SK-N-SH (cell line): ENCODE measurements at regions not wholly inside any gene's neighbourhood (a gene's known extent, or its start where the extent isn't known, plus 50 kb on each side); places are given as distances from the start of the nearest gene placed in this dataset.
"Not testable (repeated sequence)": the region's sequence is repeated elsewhere in the genome, so short reads cannot be mapped to it uniquely, and the experiment has no call there.

ENCODE experiments used
- CTCF ChIA-PET: fragments of 300-600, 350-600 bp; formaldehyde crosslinking; extraction: SDS; loops from one replicate; lab custom pipeline; 2021; lab: Yijun Ruan, JAX
- POLR2A ChIA-PET: fragments of 350-600 bp; sonication (Branson Sonifier 250); formaldehyde crosslinking; extraction: SDS; loops from one replicate; lab custom pipeline; 2020; ENCODE audit warnings: antibody characterized with exemption, inconsistent platforms; lab: Yijun Ruan, JAX
- DNase-seq: peaks from one replicate; pipeline ENCODE4 v3.0.0; 2012
- H2AFZ ChIP-seq: fragments of 200-600 bp; sonication (generic); 2 replicates; pipeline ENCODE4 v1.8.1; 2016; ENCODE audit warnings: antibody characterized with exemption, mild to moderate bottlenecking, low read depth
- H3F3A ChIP-seq: fragments of 200-600 bp; sonication (generic); replicated peaks from 2 replicates; pipeline ENCODE3; 2016; ENCODE audit warnings: antibody characterized with exemption, mild to moderate bottlenecking; ENCODE audit not compliant: insufficient read depth
- H3K27ac ChIP-seq, 2 experiments: fragments of 200-500 bp in 1 of 2; fragments of 200-600 bp in 1 of 2; sonication (Bioruptor generic) in 1 of 2; sonication (generic), shearing (Covaris generic) in 1 of 2; 2 replicates each; pipeline versions ENCODE4 v1.5.1 to v1.6.1; 2014 to 2016; ENCODE audit warnings: low read depth in 2 of 2, inconsistent platforms in 1 of 2, low read length in 1 of 2, mild to moderate bottlenecking in 1 of 2, mixed read lengths in 1 of 2
- H3K27me3 ChIP-seq: fragments of 200-600 bp; sonication (generic), shearing (Covaris generic); 2 replicates; pipeline ENCODE4 v1.6.1; 2016; ENCODE audit warnings: mixed run types; ENCODE audit not compliant: insufficient read depth
- H3K36me3 ChIP-seq, 2 experiments: fragments of 200-500 bp in 1 of 2; fragments of 200-600 bp in 1 of 2; sonication (Bioruptor generic) in 1 of 2; sonication (generic) in 1 of 2; replicated peaks in 1 of 2; 2 replicates each; pipeline versions ENCODE3 to v1.5.1; 2014 to 2016; ENCODE audit warnings: low read length in 1 of 2, mild to moderate bottlenecking in 1 of 2; ENCODE audit not compliant: insufficient read depth in 2 of 2, control insufficient read depth in 1 of 2
- H3K4me1 ChIP-seq, 2 experiments: fragments of 200-500 bp in 1 of 2; fragments of 200-600 bp in 1 of 2; sonication (Bioruptor generic) in 1 of 2; sonication (generic), shearing (Covaris generic) in 1 of 2; 2 replicates each; pipeline versions ENCODE4 v1.5.1 to v1.6.1; 2014 to 2016; ENCODE audit warnings: low read depth in 1 of 2, low read length in 1 of 2, mixed run types in 1 of 2; ENCODE audit not compliant: insufficient read depth in 2 of 2, control insufficient read depth in 1 of 2
- H3K4me2 ChIP-seq: fragments of 200-600 bp; sonication (generic), shearing (Covaris generic); 2 replicates; pipeline ENCODE4 v1.6.1; 2017; ENCODE audit warnings: mixed run types
- H3K4me3 ChIP-seq, 2 experiments: fragments of 200-500 bp in 1 of 2; fragments of 200-600 bp in 1 of 2; sonication (Bioruptor generic) in 1 of 2; sonication (generic), shearing (Covaris generic) in 1 of 2; 2 replicates each; pipeline versions ENCODE4 v1.5.1 to v1.8.1; 2014 to 2016; ENCODE audit warnings: low read depth in 2 of 2, inconsistent platforms in 1 of 2, low read length in 1 of 2, mild to moderate bottlenecking in 1 of 2, mixed read lengths in 1 of 2, moderate library complexity in 1 of 2
- H3K79me2 ChIP-seq: fragments of 200-600 bp; sonication (generic); 2 replicates; pipeline ENCODE4 v1.8.1; 2017; ENCODE audit warnings: mild to moderate bottlenecking; ENCODE audit not compliant: insufficient read depth
- H3K9ac ChIP-seq: fragments of 200-600 bp; sonication (generic); 2 replicates; pipeline ENCODE4 v1.6.1; 2017; ENCODE audit warnings: mixed run types
- H3K9me2 ChIP-seq: fragments of 200-600 bp; sonication (generic); 2 replicates; pipeline ENCODE4 v1.6.1; 2017; ENCODE audit warnings: mixed run types
- H3K9me3 ChIP-seq: fragments of 200-600 bp; sonication (generic); 2 replicates; pipeline ENCODE4 v1.6.1; 2017; ENCODE audit warnings: mixed run types, mild to moderate bottlenecking, moderate library complexity
- H4K20me1 ChIP-seq: fragments of 200-600 bp; sonication (generic); 2 replicates; pipeline ENCODE4 v1.6.1; 2017; ENCODE audit warnings: mild to moderate bottlenecking, mixed run types; ENCODE audit not compliant: insufficient read depth
- WGBS: methylation state at CpG from one replicate; pipeline ENCODE4 v1.1.6; 2017; ENCODE audit warnings: low lambda C conversion rate; 5-methylcytosine and 5-hydroxymethylcytosine counted together

DNA sequence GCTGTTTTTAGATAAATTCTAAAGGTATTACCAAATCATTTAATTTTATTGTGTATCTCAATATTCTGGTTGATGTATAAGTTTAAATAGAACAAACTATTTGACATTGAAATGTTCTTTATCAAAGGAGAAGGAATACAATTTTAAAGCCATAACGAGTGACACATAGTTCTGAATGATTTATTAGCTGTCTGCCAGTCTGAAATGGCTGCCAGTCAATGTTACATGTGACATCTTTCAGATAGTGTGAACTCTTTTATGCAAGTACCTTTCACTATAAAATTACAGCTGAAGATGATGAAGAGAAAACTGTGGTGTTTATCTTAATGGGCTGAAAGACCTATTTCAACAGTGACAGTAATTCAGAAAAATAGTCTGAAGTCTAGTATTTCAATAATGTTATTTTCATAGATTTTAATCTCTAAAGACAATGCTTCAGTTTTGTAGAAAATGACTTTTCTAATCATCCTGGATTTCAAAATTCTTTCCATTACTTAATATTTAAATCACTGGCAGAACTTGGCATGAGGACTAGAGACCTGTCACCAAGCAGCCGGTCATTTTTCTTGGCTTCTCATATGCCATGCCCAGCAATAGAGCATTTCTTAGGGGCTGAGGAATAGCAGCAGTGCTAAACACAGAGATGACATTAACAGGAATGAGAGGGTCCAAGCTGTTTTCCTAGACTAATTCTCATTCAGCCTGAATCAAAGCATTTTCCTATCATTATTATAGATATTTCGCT lies 178.5 kb upstream of the C1QTNF3 start:
- H3K9ac ChIP-seq, H3F3A ChIP-seq, H2AFZ ChIP-seq, H3K9me2 ChIP-seq, H3K36me3 ChIP-seq, H3K9me3 ChIP-seq, H3K4me1 ChIP-seq, H3K27ac ChIP-seq, H3K27me3 ChIP-seq, H3K4me2 ChIP-seq, H4K20me1 ChIP-seq, H3K4me3 ChIP-seq, CTCF ChIA-PET, DNase-seq, POLR2A ChIA-PET: not testable (repeated sequence)
- H3K79me2 ChIP-seq = peaks cover 23% of the 10 kb centered on the region; the same call in 1 of the 2 replicates
- whole genome bisulfite sequencing = 61% methylated on average over 3 of the region's 3 CpGs

DNA sequence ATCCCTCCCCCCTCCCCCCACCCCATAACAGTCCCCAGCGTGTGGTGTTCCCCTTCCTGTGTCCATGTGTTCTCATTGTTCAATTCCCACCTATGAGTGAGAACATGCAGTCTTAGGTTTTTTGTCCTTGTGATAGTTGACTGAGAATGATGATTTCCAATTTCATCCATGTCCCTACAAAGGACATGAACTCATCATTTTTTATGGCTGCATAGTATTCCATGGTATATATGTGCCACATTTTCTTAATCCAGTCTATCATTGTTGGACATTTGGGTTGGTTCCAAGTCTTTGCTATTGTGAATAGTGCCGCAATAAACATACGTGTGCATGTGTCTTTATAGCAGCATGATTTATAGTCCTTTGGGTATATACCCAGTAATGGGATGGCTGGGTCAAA lies 180.1 kb upstream of the C1QTNF3 start:
- DNase-seq, H3K9ac ChIP-seq, H3K9me3 ChIP-seq, H3K4me1 ChIP-seq, H4K20me1 ChIP-seq, CTCF ChIA-PET, H3K36me3 ChIP-seq, H3K4me2 ChIP-seq, POLR2A ChIA-PET, H3K9me2 ChIP-seq, H3K27me3 ChIP-seq, H2AFZ ChIP-seq, H3K27ac ChIP-seq, H3K4me3 ChIP-seq, H3F3A ChIP-seq: not testable (repeated sequence)
- WGBS = 88% methylated on average over 1 of the region's 3 CpGs
- peaks cover 23% of the 10 kb centered on the region; the same call in 1 of the 2 replicates for H3K79me2 ChIP-seq

DNA sequence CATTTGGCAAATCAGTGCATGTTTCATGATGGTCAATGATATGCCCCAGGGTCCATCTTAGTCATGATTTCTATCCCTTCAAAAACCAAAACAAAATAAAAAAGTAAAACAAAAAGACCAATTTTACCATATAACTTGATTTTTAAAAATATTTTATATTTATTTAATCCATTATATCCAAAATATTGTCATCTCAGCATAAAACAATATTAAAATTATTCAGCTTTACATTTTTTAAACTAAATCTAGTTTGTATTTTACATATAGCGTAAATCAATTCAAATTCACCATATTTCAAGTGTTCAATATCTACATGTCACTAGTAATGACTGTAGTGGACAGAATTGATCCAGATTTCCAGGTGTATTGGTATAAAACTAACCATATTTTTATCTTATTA lies 187.4 kb upstream of the C1QTNF3 start:
- H3K27me3 ChIP-seq, H3K27ac ChIP-seq, H3K4me3 ChIP-seq, H3K79me2 ChIP-seq, H3K4me2 ChIP-seq, POLR2A ChIA-PET, H3K36me3 ChIP-seq, DNase-seq, H3K4me1 ChIP-seq, H2AFZ ChIP-seq, H3K9me3 ChIP-seq, H3K9ac ChIP-seq, CTCF ChIA-PET, H4K20me1 ChIP-seq, H3F3A ChIP-seq, H3K9me2 ChIP-seq: not testable (repeated sequence)
- 93% methylated on average over 1 of the region's 1 CpG for WGBS

GRCh38 chr5:34243802-34244201 lies 200.8 kb upstream of the C1QTNF3 start:
- H4K20me1 ChIP-seq, POLR2A ChIA-PET, H3K27me3 ChIP-seq, H2AFZ ChIP-seq, H3K4me1 ChIP-seq, H3K9me2 ChIP-seq, H3K36me3 ChIP-seq, H3F3A ChIP-seq, H3K9me3 ChIP-seq, CTCF ChIA-PET, DNase-seq: not testable (repeated sequence)
- H3K4me3 ChIP-seq = peak overlapping the region; percentile 34 to 58; a peak in 3 of 4 replicates
- peak overlapping the region; percentile 71 for H3K4me2 ChIP-seq
- H3K9ac ChIP-seq = peak overlapping the region; percentile 62; the same call in 1 of the 2 replicates
- peak overlapping the region; percentile 70 to 74; a peak in 3 of 4 replicates for H3K27ac ChIP-seq
- peaks cover 35% of the 10 kb centered on the region for H3K79me2 ChIP-seq
